HepG2 (cell line): ENCODE measurements at regions not wholly inside any gene's neighbourhood (a gene's known extent, or its start where the extent isn't known, plus 50 kb on each side); places are given as distances from the start of the nearest gene placed in this dataset.

Source experiments
- ATAC-seq: fragments of 200-7000 bp; cut with Tn5 transposase; 3 replicates; pipeline ENCODE4 v1.9.1; 2020; ENCODE audit warnings: mild to moderate bottlenecking, moderate library complexity
- BruUV-seq: library from RNA; stranded (reverse); fragments of 400-500 nt; replicated peaks from 2 replicates; lab custom pipeline; 2021; lab: Mats Ljungman, UMichigan
- CTCF ChIA-PET: fragments of 300-600 bp; formaldehyde crosslinking; extraction: SDS; loops from one replicate; lab custom pipeline; 2021; ENCODE audit warnings: low total read pairs, inconsistent platforms, low intra/inter-chr PET ratio; lab: Yijun Ruan, JAX
- POLR2A ChIA-PET: fragments of 350-600 bp; sonication (Branson Sonifier 250); formaldehyde crosslinking; loops from one replicate; lab custom pipeline; 2020; ENCODE audit warnings: antibody characterized with exemption, inconsistent platforms; lab: Yijun Ruan, JAX
- DNase-seq: peaks from one replicate; pipeline ENCODE4 v3.0.0-alpha.2; 2015; ENCODE audit warnings: low spot score
- FAIRE-seq: peaks from 3 replicates; lab custom pipeline; 2011; peaks lifted over from hg19 to GRCh38; lab: Jason Lieb, UNC
- H2AFZ ChIP-seq: one replicate; pipeline ENCODE4 v1.6.1; 2011; ENCODE audit warnings: low read length, inconsistent platforms
- H3K27ac ChIP-seq: fragments of 300-600 bp; 3 replicates; pipeline ENCODE4 v1.8.0; 2011; ENCODE audit warnings: mixed run types, mild to moderate bottlenecking, mixed read lengths, low read length, inconsistent platforms; ENCODE audit not compliant: insufficient read depth; ENCODE audit errors: extremely low read length
- H3K27me3 ChIP-seq, 2 experiments: fragments of 200-600 bp in 1 of 2; 2 replicates in 1 of 2; 3 replicates in 1 of 2; pipeline versions ENCODE4 v1.6.0 to v1.8.0; 2011; ENCODE audit warnings: low read length in 2 of 2, mild to moderate bottlenecking in 2 of 2, moderate library complexity in 2 of 2, inconsistent platforms in 1 of 2; ENCODE audit not compliant: insufficient read depth in 2 of 2, control insufficient read depth in 1 of 2
- H3K36me3 ChIP-seq, 2 experiments: fragments of 200-600 bp in 1 of 2; replicated peaks in 1 of 2; 2 replicates in 1 of 2; 3 replicates in 1 of 2; pipeline versions ENCODE4 v1.5.1 to v1.8.0; 2011; ENCODE audit warnings: low read length in 2 of 2, inconsistent platforms in 1 of 2; ENCODE audit not compliant: insufficient read depth in 2 of 2, control insufficient read depth in 1 of 2
- H3K4me1 ChIP-seq: 2 replicates; pipeline ENCODE4 v1.5.1; 2012; ENCODE audit warnings: low read length, inconsistent platforms; ENCODE audit not compliant: insufficient read depth
- H3K4me2 ChIP-seq: 2 replicates; pipeline ENCODE4 v1.6.0; 2011; ENCODE audit warnings: low read depth, low read length, inconsistent platforms
- H3K4me3 ChIP-seq, 3 experiments: fragments of 200-600 bp in 1 of 3; sonication (generic), shearing (Covaris generic) in 1 of 3; replicated peaks in 1 of 3; 2 replicates each; pipeline ENCODE4 v1.5.1; 2011 to 2016; ENCODE audit warnings: low read length in 3 of 3, inconsistent platforms in 2 of 3, low read depth in 2 of 3, mild to moderate bottlenecking in 2 of 3, control low read depth in 1 of 3, mixed read lengths in 1 of 3; ENCODE audit not compliant: insufficient read depth in 1 of 3
- H3K79me2 ChIP-seq: one replicate; pipeline ENCODE4 v1.6.1; 2011; ENCODE audit warnings: low read length, inconsistent platforms; ENCODE audit not compliant: insufficient read depth
- H3K9ac ChIP-seq: 2 replicates; pipeline ENCODE4 v1.6.0; 2011; ENCODE audit warnings: mild to moderate bottlenecking, low read depth, low read length, inconsistent platforms; ENCODE audit not compliant: insufficient read depth
- H3K9me3 ChIP-seq: 2 replicates; pipeline ENCODE4 v1.5.1; 2012; ENCODE audit warnings: mild to moderate bottlenecking, low read length
- H4K20me1 ChIP-seq: 2 replicates; pipeline ENCODE4 v1.6.0; 2011; ENCODE audit warnings: inconsistent platforms, mild to moderate bottlenecking, low read length, moderate library complexity; ENCODE audit not compliant: insufficient read depth
- BRCA1 ChIP-seq: sonication (generic); formaldehyde crosslinking; IDR thresholded peaks from 2 replicates; pipeline ENCODE4 v1.4.0; 2020; ENCODE audit warnings: missing genetic modification reagents
- HNF1A ChIP-seq, 2 experiments: sonication (generic) in 1 of 2; formaldehyde crosslinking in 1 of 2; IDR thresholded peaks; 2 replicates each; pipeline versions ENCODE4 v1.4.0 to v1.6.1; 2016 to 2020; ENCODE audit warnings: borderline replicate concordance in 1 of 2, low read depth in 1 of 2, mild to moderate bottlenecking in 1 of 2, missing genetic modification reagents in 1 of 2
- KLF12 ChIP-seq: sonication (generic); formaldehyde crosslinking; IDR thresholded peaks from 2 replicates; pipeline ENCODE4 v1.4.0; 2020; ENCODE audit warnings: missing genetic modification reagents, borderline replicate concordance
- ZIK1 ChIP-seq: sonication (generic); formaldehyde crosslinking; IDR thresholded peaks from 2 replicates; pipeline ENCODE4 v1.5.0; 2020; ENCODE audit warnings: mild to moderate bottlenecking, low read depth, missing genetic modification reagents, borderline replicate concordance
- ZNF207 ChIP-seq: fragments of 450-650 bp; IDR thresholded peaks from 2 replicates; pipeline ENCODE4 v1.6.1; 2016; ENCODE audit warnings: antibody characterized with exemption, borderline replicate concordance
- ZNF468 ChIP-seq: sonication (generic); formaldehyde crosslinking; IDR thresholded peaks from 2 replicates; pipeline ENCODE4 v1.8.0; 2022; ENCODE audit warnings: mild to moderate bottlenecking, moderate library complexity, missing genetic modification reagents
- ZNF629 ChIP-seq: sonication (generic); formaldehyde crosslinking; conservative IDR thresholded peaks from 2 replicates; pipeline ENCODE4 v1.5.0; 2020; ENCODE audit warnings: missing genetic modification reagents
- ZNF670 ChIP-seq: sonication (generic); formaldehyde crosslinking; IDR thresholded peaks from 2 replicates; pipeline ENCODE4 v1.8.0; 2022; ENCODE audit warnings: mild to moderate bottlenecking, missing genetic modification reagents, borderline replicate concordance
- ZNF672 ChIP-seq: sonication (generic); formaldehyde crosslinking; IDR thresholded peaks from 2 replicates; pipeline ENCODE4 v1.8.1; 2022; ENCODE audit warnings: missing genetic modification reagents
- ZSCAN20 ChIP-seq: sonication (generic); formaldehyde crosslinking; IDR thresholded peaks from 2 replicates; pipeline ENCODE4 v1.4.0; 2020; ENCODE audit warnings: missing genetic modification reagents, mild to moderate bottlenecking, borderline replicate concordance
- WGBS: methylation state at CpG from one replicate; pipeline ENCODE4 v1.1.6; 2017; ENCODE audit warnings: low lambda C conversion rate; 5-methylcytosine and 5-hydroxymethylcytosine counted together
- in situ Hi-C: cut with HindIII; loops from 2 replicates; pipeline ENCODE4 v1.10.0; 2017; ENCODE audit warnings: low pct_unique_long_range_greater_than_20kb; ENCODE audit not compliant: extremely low pct_ligation_motif_present
- intact Hi-C: fragments of 100-400 bp; cut with micrococcal nuclease; formaldehyde crosslinking; loops from one replicate; pipeline ENCODE4 v1.10.0; 2022; ENCODE audit not compliant: unreplicated experiment
- TF ChIP-seq, protein P1 (sequence below): IDR thresholded peaks from 2 replicates; pipeline ENCODE4 v1.6.1; 2016; ENCODE audit warnings: mild to moderate bottlenecking, missing biosample characterization, missing genetic modification reagents

GRCh38 chr5:57346328-57346727 lies 136.3 kb downstream of the ACTBL2 start:
- ChIA-PET CTCF (no interaction called here), POLR2A (no interaction called here)
- no peak overlapping the region for H3K4me2 ChIP-seq
- ATAC-seq: no peak
- no peak overlapping the region for H3K27ac ChIP-seq
- no peaks in the 10 kb centered on the region for H4K20me1 ChIP-seq
- no TSS peak for BruUV-seq
- H3K9ac ChIP-seq: no peak overlapping the region
- H3K79me2 ChIP-seq: no peaks in the 10 kb centered on the region
- in situ Hi-C loops: no loop called here
- no peaks in the 10 kb centered on the region for H3K4me1 ChIP-seq
- TF ChIP-seq, protein P1, sequence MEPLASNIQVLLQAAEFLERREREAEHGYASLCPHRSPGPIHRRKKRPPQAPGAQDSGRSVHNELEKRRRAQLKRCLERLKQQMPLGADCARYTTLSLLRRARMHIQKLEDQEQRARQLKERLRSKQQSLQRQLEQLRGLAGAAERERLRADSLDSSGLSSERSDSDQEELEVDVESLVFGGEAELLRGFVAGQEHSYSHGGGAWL: no peak
- no peak for TF ChIP-seq ZNF670 (CRISPR knock-in tag)
- no peak for TF ChIP-seq ZNF468 (CRISPR knock-in tag)
- no peak for TF ChIP-seq ZIK1
- no peak for TF ChIP-seq HNF1A (IDR thresholded peaks at IDR 0.05; ENCODE audit: low read depth)
- TF ChIP-seq HNF1A (CRISPR knock-in tag; IDR thresholded peaks at IDR 0.05; ENCODE audit: borderline replicate concordance): no peak
- no peak for TF ChIP-seq BRCA1 (CRISPR knock-in tag)
- no peak for TF ChIP-seq ZNF629
- no peak for TF ChIP-seq KLF12 (CRISPR knock-in tag)
- TF ChIP-seq ZSCAN20 (CRISPR knock-in tag): no peak
- TF ChIP-seq ZNF207: no peak
- TF ChIP-seq ZNF672 (CRISPR knock-in tag): no peak
- DNase-seq: no peak
- no peaks in the 10 kb centered on the region for H3K9me3 ChIP-seq
- 0% methylated on average over 2 of the region's 2 CpGs for WGBS
- no peaks in the 10 kb centered on the region for H3K27me3 ChIP-seq
- H2AFZ ChIP-seq: no peak overlapping the region
- no peak overlapping the region for H3K4me3 ChIP-seq
- no peak for FAIRE-seq
- intact Hi-C loops: no loop called here
- H3K36me3 ChIP-seq: no peaks in the 10 kb centered on the region
